ENCODE measurements at regions not wholly inside any gene's neighbourhood (a gene's known extent, or its start where the extent isn't known, plus 50 kb on each side); places are given as distances from the start of the nearest gene placed in this dataset.

GRCh38 chr3:124582196-124582595, 148.1 kb upstream of the UMPS start:
- H3K27ac ChIP-seq, result no peak overlapping the region
- DNase-seq (ENCODE audit: low read depth, low spot score), result no peak

DNA sequence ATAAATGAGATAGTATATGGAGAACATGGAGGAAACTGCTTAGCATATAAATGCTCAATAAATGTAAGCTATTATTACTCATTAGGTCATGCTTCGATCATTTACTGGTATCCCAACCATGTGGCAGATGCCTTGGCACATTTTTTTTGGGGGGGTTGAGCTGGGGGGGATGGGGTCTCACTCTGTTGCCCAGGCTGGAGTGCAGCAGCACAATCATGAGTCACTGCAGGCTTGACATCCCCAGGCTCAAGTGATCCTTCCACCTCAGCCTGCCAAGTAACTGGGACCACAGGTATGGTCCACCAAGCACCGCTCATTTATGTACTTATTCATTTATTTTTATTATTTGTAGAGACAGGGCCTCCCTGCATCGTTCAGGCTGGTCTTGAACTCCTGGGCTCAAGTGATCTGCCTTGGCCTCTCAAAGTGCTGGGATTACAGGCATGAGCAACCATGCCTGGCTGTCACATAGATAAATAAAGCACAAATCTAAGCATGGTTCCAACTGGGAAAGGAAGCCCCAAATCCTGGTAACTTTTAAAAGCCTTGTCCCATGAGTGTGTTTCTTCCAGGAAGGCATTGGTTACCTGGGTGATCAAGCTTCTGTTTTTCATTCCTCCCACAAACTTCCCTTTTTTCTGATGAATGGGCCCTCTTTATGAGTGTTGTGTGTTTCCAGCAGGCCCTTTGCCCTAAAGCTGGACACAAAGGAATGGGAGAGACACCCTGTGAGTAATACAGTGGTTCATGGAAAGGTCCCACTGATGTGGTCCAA, 147.4 kb upstream of the UMPS start:
- no peak overlapping the region for H3K27ac ChIP-seq
- no peak for DNase-seq (ENCODE audit: low read depth, low spot score)

DNA sequence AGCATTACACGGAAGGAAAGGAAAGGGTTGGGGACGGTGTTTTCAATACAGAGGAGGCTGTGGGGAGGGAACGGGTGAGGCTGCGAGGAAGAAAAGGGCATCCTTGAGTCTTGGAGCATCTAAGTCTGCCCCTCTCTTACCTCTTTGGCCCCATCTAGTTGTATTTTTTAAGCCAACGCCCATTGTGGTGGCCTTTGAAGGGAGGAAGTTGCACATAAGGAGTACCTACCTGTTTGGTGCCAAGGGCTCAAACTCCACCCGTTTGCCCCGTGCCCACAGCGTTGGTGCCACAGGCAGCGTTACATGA, 146.1 kb upstream of the UMPS start:
- H3K27ac ChIP-seq, result no peak overlapping the region
- no peak for DNase-seq (ENCODE audit: low read depth, low spot score)

DNA sequence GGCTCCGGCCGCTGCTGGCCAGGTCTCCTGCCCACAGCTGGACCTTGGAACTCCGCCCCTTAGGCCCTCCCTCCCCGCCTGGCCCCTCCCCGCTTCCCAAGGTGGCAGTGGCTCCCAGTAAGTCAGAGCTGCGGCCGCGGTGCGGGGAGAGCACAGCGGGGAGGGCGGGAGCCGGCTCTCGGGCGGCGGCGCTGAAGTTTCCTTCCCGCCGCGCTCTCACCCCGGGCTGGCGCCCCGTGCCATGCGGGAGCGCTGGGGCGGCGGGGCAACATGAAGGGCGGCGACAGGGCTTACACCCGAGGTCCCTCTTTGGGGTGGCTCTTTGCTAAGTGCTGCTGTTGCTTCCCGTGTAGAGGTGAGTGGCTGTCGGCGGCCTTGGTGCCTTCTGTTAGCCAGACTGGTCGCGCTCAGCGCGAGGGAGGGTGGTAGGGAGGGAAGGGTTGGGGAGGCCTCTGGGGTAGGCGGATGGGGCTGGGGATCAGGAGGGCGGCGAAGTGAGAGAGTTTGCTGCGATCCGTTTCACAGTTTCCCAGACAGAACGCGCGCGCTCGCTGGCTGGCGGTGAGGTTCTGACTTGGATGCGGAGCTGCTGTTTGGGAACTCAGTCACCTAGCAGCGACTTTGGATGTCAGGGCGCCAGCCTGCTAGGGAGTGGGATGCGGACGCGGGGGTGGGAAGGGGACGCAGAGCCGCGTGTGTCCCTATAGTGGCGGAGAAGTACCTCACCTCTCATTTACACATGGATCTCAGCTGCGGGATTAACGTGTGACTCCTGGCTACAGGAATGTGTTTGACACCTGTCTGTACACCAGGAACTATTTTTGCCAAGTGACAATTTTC, 145.5 kb upstream of the UMPS start:
- DNase-seq (ENCODE audit: low read depth, low spot score), result no peak
- no peak overlapping the region for H3K27ac ChIP-seq

DNA sequence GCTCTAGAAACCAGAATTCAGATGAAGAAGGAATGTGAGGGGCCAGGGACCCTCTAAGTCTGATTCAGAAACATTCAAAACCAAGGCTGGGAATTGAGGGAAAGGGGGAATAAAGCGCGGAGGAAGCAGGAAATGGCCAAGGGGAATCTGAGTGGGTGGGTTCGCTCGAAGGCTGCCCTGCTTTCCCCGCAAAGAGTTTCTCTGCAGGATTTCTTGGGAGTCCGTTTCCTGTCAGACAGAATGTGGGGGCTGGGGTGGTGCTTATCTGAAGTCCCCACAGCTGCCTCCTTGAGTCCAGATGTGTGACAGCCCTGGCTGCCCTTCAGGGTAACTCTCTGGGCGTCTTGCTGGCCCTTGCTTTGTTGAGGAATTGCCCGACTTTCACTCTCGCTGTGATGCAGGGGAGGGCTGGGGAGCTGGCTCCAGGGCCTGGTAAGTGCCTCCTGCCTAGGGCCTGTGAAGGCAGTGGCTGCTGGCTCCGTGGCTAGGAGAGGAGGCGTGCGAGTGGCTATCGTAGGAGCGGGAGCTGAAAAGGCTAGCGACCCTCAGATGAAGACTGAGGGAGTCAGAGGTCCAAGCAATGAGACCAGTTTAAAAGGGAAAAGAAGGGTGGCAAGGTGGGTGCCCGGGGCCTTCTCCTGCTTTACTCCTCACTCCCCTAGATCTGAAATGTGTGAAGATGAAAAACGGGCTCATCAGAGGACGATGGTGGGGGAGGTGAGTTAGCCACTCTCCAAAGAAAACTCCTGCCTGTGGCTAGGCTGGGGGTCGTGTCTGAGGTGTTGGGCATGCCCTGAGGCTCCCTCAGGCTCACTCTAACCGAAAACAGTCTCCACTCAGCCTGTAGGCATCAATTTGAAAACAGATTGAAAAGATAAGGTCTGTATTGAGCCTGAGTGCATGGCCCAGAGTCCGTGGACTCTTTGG, 143.9 kb upstream of the UMPS start:
- no peak for DNase-seq (ENCODE audit: low read depth, low spot score)
- H3K27ac ChIP-seq, result no peak overlapping the region

DNA sequence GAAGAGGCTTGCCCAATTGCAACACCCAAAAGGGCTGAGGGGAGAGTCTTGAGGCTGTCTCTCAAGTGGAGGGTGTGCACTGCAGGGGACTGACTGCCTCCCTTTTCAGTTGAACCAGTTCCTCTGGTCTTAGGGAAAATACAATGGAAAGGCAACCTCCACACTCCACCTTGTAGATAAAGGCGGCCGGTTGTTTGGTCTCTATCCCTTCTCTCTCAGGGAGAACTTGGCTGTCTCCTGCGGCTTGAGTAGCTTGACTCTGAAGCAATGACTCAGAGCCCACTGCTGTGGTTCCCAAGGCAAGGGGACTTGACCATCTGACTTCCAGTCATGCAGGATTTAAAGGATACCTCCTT, 143.2 kb upstream of the UMPS start:
- H3K27ac ChIP-seq, result no peak overlapping the region
- no peak for DNase-seq (ENCODE audit: low read depth, low spot score)

- no peak overlapping the region for H3K27ac ChIP-seq
- no peak for DNase-seq (ENCODE audit: low read depth, low spot score)
These were observed 142.2 kb upstream of the UMPS start for GRCh38 chr3:124588036-124588435.

- DNase-seq (ENCODE audit: low read depth, low spot score), result no peak
- no peak overlapping the region for H3K27ac ChIP-seq
These were observed 141.5 kb upstream of the UMPS start for GRCh38 chr3:124588794-124589193.

- DNase-seq (ENCODE audit: low read depth, low spot score), result no peak
- H3K27ac ChIP-seq, result no peak overlapping the region
These were observed 138.6 kb upstream of the UMPS start for GRCh38 chr3:124591699-124592098.

DNA sequence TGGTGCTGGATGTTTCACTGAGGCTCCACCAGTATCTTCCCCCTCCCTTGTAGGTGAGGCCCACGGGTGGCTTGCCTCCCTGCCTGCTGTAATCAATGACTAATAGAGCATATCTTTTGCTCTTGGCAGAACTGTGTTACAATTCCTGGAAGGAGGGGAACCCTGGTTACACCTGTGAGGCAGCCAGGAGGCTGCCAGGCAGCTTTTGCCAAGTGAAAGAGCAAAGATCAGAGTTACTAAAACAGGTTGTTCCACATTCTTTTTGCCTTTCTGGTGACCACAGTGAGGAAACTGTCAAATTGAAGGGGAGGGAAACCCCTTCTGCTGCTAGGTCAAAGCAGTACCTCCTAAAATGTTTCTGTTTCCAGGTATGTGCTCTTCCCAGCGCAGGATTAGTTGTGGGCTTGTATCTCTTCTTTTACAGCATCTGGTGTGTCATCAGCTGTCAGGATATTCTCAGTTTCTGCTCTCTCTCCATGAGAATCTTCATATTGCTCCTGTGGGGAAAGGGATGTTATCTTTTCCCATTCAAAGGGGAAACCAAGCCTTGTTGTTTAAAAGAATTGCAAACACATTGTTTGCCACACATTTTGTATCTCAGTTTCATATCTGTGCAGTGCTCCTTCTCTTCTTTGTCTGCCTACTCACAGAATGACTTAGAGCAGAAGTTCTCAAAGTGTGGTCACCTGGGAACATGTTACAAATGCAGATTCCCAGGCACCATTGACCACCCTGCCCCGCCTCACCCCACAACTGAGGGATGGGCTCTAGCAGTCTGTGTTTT, 137.4 kb upstream of the UMPS start:
- peak overlapping the region; percentile 2 for H3K27ac ChIP-seq
- peak; percentile 81 for DNase-seq (ENCODE audit: low read depth, low spot score)

- no peak for DNase-seq (ENCODE audit: low read depth, low spot score)
- no peak overlapping the region for H3K27ac ChIP-seq
These were observed 136.8 kb upstream of the UMPS start for GRCh38 chr3:124593442-124593829.

GRCh38 chr3:124594581-124594980, 135.7 kb upstream of the UMPS start:
- H3K27ac ChIP-seq, result no peak overlapping the region
- DNase-seq (ENCODE audit: low read depth, low spot score), result no peak

- H3K27ac ChIP-seq, result no peak overlapping the region
- no peak for DNase-seq (ENCODE audit: low read depth, low spot score)
These were observed 133.0 kb upstream of the UMPS start for GRCh38 chr3:124597273-124597672.

DNA sequence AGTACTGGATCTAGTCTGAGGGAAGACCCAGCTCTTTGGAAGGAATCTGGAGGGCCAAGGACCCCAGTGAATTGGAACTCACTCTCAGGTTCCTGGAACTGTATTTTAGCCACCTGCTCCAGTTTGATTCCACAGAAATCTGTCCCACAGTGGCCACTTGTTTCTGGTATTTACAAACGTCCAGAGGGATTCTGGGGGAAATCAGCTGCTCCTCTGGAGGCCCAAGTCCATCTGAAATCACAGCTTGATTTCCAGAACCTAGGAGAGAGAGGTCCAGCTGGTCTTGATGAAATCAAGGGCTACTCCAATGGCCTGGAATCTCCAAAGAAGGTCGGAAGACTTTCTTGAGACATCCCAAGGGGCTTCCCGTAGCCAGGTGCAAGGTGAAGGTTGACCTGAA, 132.3 kb upstream of the UMPS start:
- no peak for DNase-seq (ENCODE audit: low read depth, low spot score)
- H3K27ac ChIP-seq, result no peak overlapping the region

DNA sequence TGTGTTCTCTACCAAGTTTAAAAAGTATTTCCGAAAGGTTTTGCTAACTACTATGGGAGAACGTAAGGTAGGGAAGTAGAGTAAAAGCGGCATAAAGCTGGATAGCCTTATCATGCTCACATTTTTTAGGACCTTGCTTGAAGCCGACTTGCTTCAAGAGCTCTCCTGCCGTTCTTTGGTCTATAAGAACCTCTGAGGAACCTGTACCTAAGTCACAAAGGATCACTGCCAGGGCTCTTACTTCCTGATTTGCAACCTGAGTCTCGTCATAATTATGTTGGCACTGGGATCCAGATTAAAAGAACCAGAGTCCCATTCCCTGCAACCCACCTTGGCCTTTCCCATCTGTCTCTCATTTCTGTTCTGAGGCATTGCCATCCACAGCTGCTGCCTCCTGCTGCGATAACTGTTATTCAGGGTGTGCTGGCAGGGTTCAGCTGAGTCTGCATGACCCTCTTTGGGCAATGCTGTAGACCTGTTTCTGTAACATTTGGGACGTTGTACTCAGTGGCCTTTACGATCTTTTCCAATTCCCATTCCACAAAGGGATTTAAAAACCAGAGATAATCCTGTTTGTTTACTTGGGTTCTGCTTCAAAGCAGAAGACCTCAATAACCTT, 131.0 kb upstream of the UMPS start:
- H3K27ac ChIP-seq, result no peak overlapping the region
- no peak for DNase-seq (ENCODE audit: low read depth, low spot score)

DNA sequence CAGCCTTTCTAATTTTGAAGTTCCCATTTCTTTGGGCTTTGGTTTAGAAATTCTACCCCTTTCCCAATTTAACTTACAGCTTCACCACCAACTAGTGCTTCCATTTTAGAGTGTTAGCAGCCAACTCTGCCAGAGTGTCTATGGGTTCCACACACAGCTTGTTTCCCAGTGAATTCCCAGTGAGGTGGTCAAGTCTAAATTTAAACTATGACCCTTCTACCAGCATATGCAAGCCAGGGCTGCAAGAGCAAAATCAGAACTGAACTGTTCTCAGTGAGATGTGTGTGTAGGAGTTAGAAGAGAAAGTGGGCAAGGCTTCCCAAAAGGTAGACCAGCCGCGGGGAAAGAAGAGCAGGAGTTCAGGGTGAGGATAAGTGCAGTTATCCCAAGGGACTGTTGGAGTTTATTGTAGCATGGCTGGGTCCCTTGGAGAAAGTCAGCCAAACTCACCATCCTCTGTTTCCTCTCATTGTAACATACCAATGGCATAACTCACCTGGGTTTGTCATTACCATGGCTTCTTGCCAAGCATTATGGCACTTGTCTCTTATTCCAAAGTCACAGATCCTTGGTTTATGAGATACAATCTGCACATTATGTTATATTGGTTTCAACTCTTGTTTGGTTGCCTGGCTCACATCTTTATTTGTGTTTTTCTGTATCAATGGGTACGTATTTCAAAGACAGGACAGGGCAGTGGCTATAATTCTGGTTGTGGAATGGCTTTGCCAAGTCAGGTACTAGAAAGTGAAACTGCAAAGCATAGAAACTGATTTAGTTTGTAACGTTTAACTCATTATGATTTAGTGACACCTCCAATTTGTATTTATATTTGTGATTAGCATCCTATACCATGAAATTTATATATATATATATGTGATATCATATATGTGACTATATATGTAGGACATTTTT, 130.2 kb upstream of the UMPS start:
- peak overlapping the region; percentile 44 for H3K27ac ChIP-seq
- DNase-seq (ENCODE audit: low read depth, low spot score), result no peak

- H3K27ac ChIP-seq, result peak overlapping the region; percentile 44
- DNase-seq (ENCODE audit: low read depth, low spot score), result no peak
These were observed 129.5 kb upstream of the UMPS start for GRCh38 chr3:124600765-124601164.

DNA sequence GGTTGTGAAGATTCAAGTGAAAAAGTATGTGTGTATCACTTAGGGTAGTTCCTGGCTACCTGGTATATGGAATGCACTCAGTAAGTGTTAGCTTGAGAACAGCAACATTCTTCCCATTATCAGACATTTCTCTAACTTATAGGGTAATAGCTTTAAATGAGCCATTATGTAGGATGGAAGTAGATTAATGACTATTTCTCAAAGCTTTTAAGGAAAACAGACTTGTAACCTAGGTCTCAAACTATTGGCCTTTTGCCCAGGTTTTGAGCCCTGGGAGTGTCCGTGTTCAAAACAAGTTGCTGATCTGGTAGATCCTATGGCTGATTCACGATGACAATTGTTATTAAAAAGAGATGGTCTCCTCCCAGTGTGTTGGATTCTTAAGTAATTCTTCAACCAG, 129.1 kb upstream of the UMPS start:
- peak overlapping the region; percentile 44 for H3K27ac ChIP-seq
- DNase-seq (ENCODE audit: low read depth, low spot score), result peak; percentile 40

Measured in epithelial cell of prostate (primary cell).